ENCODE measurements at regions not wholly inside any gene's neighbourhood (a gene's known extent, or its start where the extent isn't known, plus 50 kb on each side); places are given as distances from the start of the nearest gene placed in this dataset.

DNA sequence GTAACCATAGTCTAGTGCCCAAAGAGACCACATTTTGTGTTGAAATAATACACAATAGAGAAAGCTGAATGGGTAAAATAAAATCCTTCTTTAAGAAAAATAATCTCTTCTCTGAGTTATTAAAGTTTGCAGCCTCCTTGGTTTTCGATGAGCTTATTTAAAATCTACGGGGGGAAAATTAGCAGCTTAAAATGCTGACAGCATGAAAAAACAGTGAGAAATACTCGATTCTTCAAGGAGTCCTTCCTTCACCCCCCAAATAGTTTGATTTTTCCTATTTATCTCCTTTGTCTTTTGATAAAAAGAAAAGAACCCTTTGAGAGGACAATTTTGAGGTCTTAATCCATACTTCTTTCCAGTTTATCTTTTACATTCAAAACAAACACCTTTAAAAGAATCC is 394.0 kb upstream of the B3GALT2 start:
- no peak overlapping the region for H3K4me3 Mint-ChIP-seq (ENCODE audit: unreplicated experiment)
- POLR2A ChIA-PET, result no interaction called here
- no TSS peak for BruUV-seq (replicated peaks)
- CTCF ChIA-PET, result no interaction called here
- no peaks in the 10 kb centered on the region for H3K27me3 Mint-ChIP-seq (ENCODE audit: insufficient read depth, unreplicated experiment)
- H3K27ac Mint-ChIP-seq (ENCODE audit: low read depth, unreplicated experiment), result no peak overlapping the region
- H3K4me1 Mint-ChIP-seq (ENCODE audit: insufficient read depth, unreplicated experiment), result no peaks in the 10 kb centered on the region
- DNase-seq (ENCODE audit: unreplicated experiment), result no peak
- H3K36me3 Mint-ChIP-seq (ENCODE audit: insufficient read depth, unreplicated experiment), result no peaks in the 10 kb centered on the region
- intact Hi-C loops (cut with micrococcal nuclease), result no loop called here
- peaks cover 23% of the 10 kb centered on the region for H3K9me3 Mint-ChIP-seq (ENCODE audit: unreplicated experiment)
- TF ChIP-seq, protein P1, sequence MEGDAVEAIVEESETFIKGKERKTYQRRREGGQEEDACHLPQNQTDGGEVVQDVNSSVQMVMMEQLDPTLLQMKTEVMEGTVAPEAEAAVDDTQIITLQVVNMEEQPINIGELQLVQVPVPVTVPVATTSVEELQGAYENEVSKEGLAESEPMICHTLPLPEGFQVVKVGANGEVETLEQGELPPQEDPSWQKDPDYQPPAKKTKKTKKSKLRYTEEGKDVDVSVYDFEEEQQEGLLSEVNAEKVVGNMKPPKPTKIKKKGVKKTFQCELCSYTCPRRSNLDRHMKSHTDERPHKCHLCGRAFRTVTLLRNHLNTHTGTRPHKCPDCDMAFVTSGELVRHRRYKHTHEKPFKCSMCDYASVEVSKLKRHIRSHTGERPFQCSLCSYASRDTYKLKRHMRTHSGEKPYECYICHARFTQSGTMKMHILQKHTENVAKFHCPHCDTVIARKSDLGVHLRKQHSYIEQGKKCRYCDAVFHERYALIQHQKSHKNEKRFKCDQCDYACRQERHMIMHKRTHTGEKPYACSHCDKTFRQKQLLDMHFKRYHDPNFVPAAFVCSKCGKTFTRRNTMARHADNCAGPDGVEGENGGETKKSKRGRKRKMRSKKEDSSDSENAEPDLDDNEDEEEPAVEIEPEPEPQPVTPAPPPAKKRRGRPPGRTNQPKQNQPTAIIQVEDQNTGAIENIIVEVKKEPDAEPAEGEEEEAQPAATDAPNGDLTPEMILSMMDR (IDR thresholded peaks at IDR 0.05; ENCODE audit: unreplicated experiment), result no peak

- DNase-seq (ENCODE audit: unreplicated experiment), result no peak
- TF ChIP-seq, protein P1 (IDR thresholded peaks at IDR 0.05; ENCODE audit: unreplicated experiment), result no peak
- BruUV-seq (replicated peaks), result no TSS peak
- Mint-ChIP-seq H3K36me3 (ENCODE audit: insufficient read depth, unreplicated experiment) (no peaks in the 10 kb centered on the region), H3K27me3 (ENCODE audit: insufficient read depth, unreplicated experiment) (no peaks in the 10 kb centered on the region), H3K4me1 (ENCODE audit: insufficient read depth, unreplicated experiment) (no peaks in the 10 kb centered on the region), H3K27ac (ENCODE audit: low read depth, unreplicated experiment) (no peak overlapping the region), H3K9me3 (ENCODE audit: unreplicated experiment) (peaks cover 23% of the 10 kb centered on the region), H3K4me3 (ENCODE audit: unreplicated experiment) (no peak overlapping the region)
- intact Hi-C loops (cut with micrococcal nuclease), result no loop called here
- CTCF ChIA-PET, result no interaction called here
- POLR2A ChIA-PET, result no interaction called here
Measured at GRCh38 chr1:193579323-193579722, 392.9 kb upstream of the B3GALT2 start.

- no peak overlapping the region for H3K27ac Mint-ChIP-seq (ENCODE audit: low read depth, unreplicated experiment)
- H3K27me3 Mint-ChIP-seq (ENCODE audit: insufficient read depth, unreplicated experiment), result no peaks in the 10 kb centered on the region
- no peaks in the 10 kb centered on the region for H3K4me1 Mint-ChIP-seq (ENCODE audit: insufficient read depth, unreplicated experiment)
- no peaks in the 10 kb centered on the region for H3K36me3 Mint-ChIP-seq (ENCODE audit: insufficient read depth, unreplicated experiment)
- peaks cover 7% of the 10 kb centered on the region for H3K9me3 Mint-ChIP-seq (ENCODE audit: unreplicated experiment)
- intact Hi-C loops (cut with micrococcal nuclease), result no loop called here
- TF ChIP-seq, protein P1 (IDR thresholded peaks at IDR 0.05; ENCODE audit: unreplicated experiment), result no peak
- H3K4me3 Mint-ChIP-seq (ENCODE audit: unreplicated experiment), result no peak overlapping the region
- no TSS peak for BruUV-seq (replicated peaks)
- no peak for DNase-seq (ENCODE audit: unreplicated experiment)
- POLR2A ChIA-PET, result interaction anchor here (1.3 kb wide), 1 partner anchor 26 kb away, joined by 3 read pairs; no protein-coding TSS in a partner anchor
- CTCF ChIA-PET, result interaction anchor here (0.6 to 0.9 kb wide), 2 partner anchors 14 to 1327 kb away, joined by 3 to 4 read pairs; no protein-coding TSS in a partner anchor
Measured at GRCh38 chr1:193574913-193575312, 388.5 kb upstream of the B3GALT2 start.

GRCh38 chr1:193569983-193570269 is 383.5 kb upstream of the B3GALT2 start:
- H3K36me3 Mint-ChIP-seq (ENCODE audit: insufficient read depth, unreplicated experiment), result no peaks in the 10 kb centered on the region

More at GRCh38 chr1:193569983-193570269, 383.5 kb upstream of the B3GALT2 start:
- intact Hi-C loops (cut with micrococcal nuclease), result no loop called here
- CTCF ChIA-PET, result interaction anchor here (0.6 kb wide), 1 partner anchor 435 kb away, joined by 3 read pairs; no protein-coding TSS in a partner anchor
- Mint-ChIP-seq H3K4me1 (ENCODE audit: insufficient read depth, unreplicated experiment) (no peaks in the 10 kb centered on the region), H3K4me3 (ENCODE audit: unreplicated experiment) (no peak overlapping the region), H3K27me3 (ENCODE audit: insufficient read depth, unreplicated experiment) (no peaks in the 10 kb centered on the region), H3K9me3 (ENCODE audit: unreplicated experiment) (peaks cover 7% of the 10 kb centered on the region), H3K27ac (ENCODE audit: low read depth, unreplicated experiment) (no peak overlapping the region)
- TF ChIP-seq, protein P1 (IDR thresholded peaks at IDR 0.05; ENCODE audit: unreplicated experiment), result no peak
- POLR2A ChIA-PET, result no interaction called here
- BruUV-seq (replicated peaks), result no TSS peak
- no peak for DNase-seq (ENCODE audit: unreplicated experiment)
